Heart right ventricle (tissue), 16 donors: ENCODE measurements at regions not wholly inside any gene's neighbourhood (a gene's known extent, or its start where the extent isn't known, plus 50 kb on each side); places are given as distances from the start of the nearest gene placed in this dataset.
"Not testable (repeated sequence)": the region's sequence is repeated elsewhere in the genome, so short reads cannot be mapped to it uniquely, and the experiment has no call there.

Experiments used
- ATAC-seq, 8 donors: fragments of 200-7000 bp; cut with Tn5 transposase; one replicate each; pipeline ENCODE4 v1.9.1; 2020; ENCODE audit warnings: mild to moderate bottlenecking in 8 of 8, moderate library complexity in 8 of 8, moderate number of reproducible peaks in 1 of 8
- DNase-seq, 2 donors: peaks; one replicate each; pipeline ENCODE4 v3.0.0-alpha.2; 2020
- H3K27ac ChIP-seq, 10 donors: fragments of 200-600 bp; sonication (generic) in 2 of 10; one replicate each; pipeline versions ENCODE4 v1.5.0 to v1.8.0; 2020 to 2022; ENCODE audit warnings: mild to moderate bottlenecking in 3 of 10
- H3K27me3 ChIP-seq, 7 donors: fragments of 200-600 bp; one replicate each; pipeline ENCODE4 v1.8.0; 2021 to 2022; ENCODE audit warnings: mild to moderate bottlenecking in 2 of 7
- H3K36me3 ChIP-seq, 9 donors: fragments of 200-600 bp; sonication (generic) in 1 of 9; one replicate each; pipeline versions ENCODE4 v1.5.0 to v1.8.0; 2020 to 2022; ENCODE audit warnings: mild to moderate bottlenecking in 2 of 9
- H3K4me1 ChIP-seq, 9 donors: fragments of 200-600 bp; sonication (generic) in 1 of 9; one replicate each; pipeline versions ENCODE4 v1.5.0 to v1.8.0; 2020 to 2022; ENCODE audit warnings: mild to moderate bottlenecking in 4 of 9
- H3K4me3 ChIP-seq, 10 donors: fragments of 200-600 bp; sonication (generic) in 2 of 10; one replicate each; pipeline versions ENCODE4 v1.5.0 to v1.8.0; 2020 to 2022; ENCODE audit warnings: mild to moderate bottlenecking in 7 of 10, moderate library complexity in 2 of 10
- H3K9me3 ChIP-seq, 11 donors: fragments of 200-600 bp in 10 of 11; sonication (generic) in 2 of 11; one replicate each; pipeline versions ENCODE4 v1.5.0 to v1.8.0; 2013 to 2022; ENCODE audit warnings: mild to moderate bottlenecking in 2 of 11, control low read depth in 1 of 11, moderate library complexity in 1 of 11
- WGBS, 2 donors: extraction: QIAGEN DNeasy Blood & Tissue Kit; methylation state at CpG; one replicate each; pipeline ENCODE4 v1.1.7; 2013; ENCODE audit warnings: inconsistent platforms in 1 of 2; 5-methylcytosine and 5-hydroxymethylcytosine counted together
- intact Hi-C, 10 donors: fragments of 100-400 bp; cut with DNase I; formaldehyde crosslinking; loops; one replicate each; pipeline versions ENCODE4 v1.11.1 to v1.14.2; 2022
- donor health status: Arrhythmogenic right ventricular cardiomyopathy.
- donor health status: ischemic (EF 13 %, LVEDD 7.1; RV severe dilation, severe dysfunction).
- donor health status: healthy with polysubstance abuse.
- donor health status: DM: no; HTN: yes; CAD: no.
- donor health status: DM: no; HTN: no; CAD: no.
- donor health status: ischemic (EF 25% LVEDD 6.9; RV normal size, moderate dysfunction).
- donor health status: ischemic (EF 25% LVEDD 5.7; RV mildly dilated, moderate dysfunction).
- donor health status: healthy.
- donor health status: DM: yes; HTN: yes; CAD: no.
- donor health status: Ischemic cardiomyopathy.
- donor health status: ischemic (EF 35%, LVEDD 5.7; RV mildly dilated, moderate dysfunction).
- donor health status: nonischemic (EF 11% LVEDD 7.7; RV severe dilation, severe dysfunction).
- donor health status: DM: yes; HTN: yes; CAD: no.
- donor health status: PGD.
- donor health status: ischemic (EF 29% LVEDD 5.4; RV normal size, mild dysfunction).
- donor health status: nonischemic (EF 23%, LVEDD 6.1; RV moderate dilation, normal function).

- H3K36me3 ChIP-seq, H3K9me3 ChIP-seq, H3K27me3 ChIP-seq: not testable (repeated sequence)
- Histone ChIP-seq H3K27ac (peak overlapping the region; percentile 58 to 85 (median 76)), H3K4me1 (peaks cover 0 to 14% (median 10%) of the 10 kb centered on the region in 9 donors), H3K4me3 (peak overlapping the region; percentile 61 to 78 (median 74))
- 0 to 1% methylated on average over 56 to 66 of the region's 66 CpGs for WGBS, 2 donors
- ATAC-seq: peak; percentile 100
- intact Hi-C loops: loop anchor here in 1 of 10 donors (10.0 kb wide), 1 partner anchor 171 kb away; the partner anchor contains the start of gene TBX10
- DNase-seq: peak; percentile 98 to 99
Measured at GRCh38 chr11:67805253-67806126, 131.1 kb upstream of the ALDH3B2 start.

GRCh38 chr11:67804435-67805252 lies 130.2 kb upstream of the ALDH3B2 start:
- peak in 1 of 2 donors; percentile 11 for DNase-seq
- not testable (repeated sequence) for H3K9me3 ChIP-seq, H3K27me3 ChIP-seq, ATAC-seq, H3K36me3 ChIP-seq
- Histone ChIP-seq H3K4me3 (peak overlapping the region; percentile 61 to 78 (median 74)), H3K27ac (peak overlapping the region in 9 of 10 donors; percentile 21 to 85 (median 66)), H3K4me1 (peaks cover 0 to 14% (median 10%) of the 10 kb centered on the region in 9 donors)
- intact Hi-C loops: loop anchor here in 1 of 10 donors (10.0 kb wide), 1 partner anchor 170 kb away; the partner anchor contains the start of gene TBX10
- 3 to 5% methylated on average over 44 to 46 of the region's 47 CpGs for WGBS, 2 donors

- not testable (repeated sequence) for ATAC-seq, H3K9me3 ChIP-seq, H3K36me3 ChIP-seq, H3K4me3 ChIP-seq, H3K27me3 ChIP-seq, DNase-seq, H3K27ac ChIP-seq
- WGBS, 2 donors: 79% methylated on average over 4 of the region's 4 CpGs
- H3K4me1 ChIP-seq: peaks cover 0 to 14% (median 10%) of the 10 kb centered on the region in 9 donors
- intact Hi-C loops: loop anchor here in 1 of 10 donors (10.0 kb wide), 1 partner anchor 169 kb away; the partner anchor contains the start of gene TBX10
Measured at GRCh38 chr11:67803519-67803918, 129.1 kb upstream of the ALDH3B2 start.

GRCh38 chr11:67803055-67803454 lies 128.6 kb upstream of the ALDH3B2 start:
- ATAC-seq, H3K4me3 ChIP-seq, DNase-seq, H3K27me3 ChIP-seq, H3K27ac ChIP-seq, H3K9me3 ChIP-seq, H3K36me3 ChIP-seq: not testable (repeated sequence)
- peaks cover 0 to 14% (median 10%) of the 10 kb centered on the region in 9 donors for H3K4me1 ChIP-seq
- intact Hi-C loops: loop anchor here in 1 of 10 donors (10.0 kb wide), 1 partner anchor 168 kb away; the partner anchor contains the start of gene TBX10
- 50 to 58% methylated on average over 7 of the region's 7 CpGs for WGBS, 2 donors

- not testable (repeated sequence) for H3K27me3 ChIP-seq, H3K27ac ChIP-seq, H3K4me3 ChIP-seq, H3K36me3 ChIP-seq, ATAC-seq, H3K9me3 ChIP-seq, DNase-seq
- 83 to 88% methylated on average over 3 to 4 of the region's 4 CpGs for WGBS, 2 donors
- intact Hi-C loops: loop anchor here in 1 of 10 donors (10.0 kb wide), 1 partner anchor 168 kb away; the partner anchor contains the start of gene TBX10
- peaks cover 0 to 14% (median 10%) of the 10 kb centered on the region in 9 donors for H3K4me1 ChIP-seq
Measured at GRCh38 chr11:67802623-67803022, 128.2 kb upstream of the ALDH3B2 start.

GRCh38 chr11:67801397-67801796 lies 127.0 kb upstream of the ALDH3B2 start:
- ATAC-seq, DNase-seq, H3K36me3 ChIP-seq, H3K4me3 ChIP-seq, H3K9me3 ChIP-seq, H3K4me1 ChIP-seq, H3K27ac ChIP-seq, H3K27me3 ChIP-seq: not testable (repeated sequence)
- WGBS, 2 donors: 87 to 88% methylated on average over 6 of the region's 6 CpGs
- intact Hi-C loops: loop anchor here in 1 of 10 donors (10.0 kb wide), 1 partner anchor 167 kb away; the partner anchor contains the start of gene TBX10

- H3K36me3 ChIP-seq, ATAC-seq, H3K9me3 ChIP-seq, H3K4me1 ChIP-seq, H3K27me3 ChIP-seq, H3K27ac ChIP-seq, H3K4me3 ChIP-seq, DNase-seq: not testable (repeated sequence)
- 78 to 86% methylated on average over 11 of the region's 11 CpGs for WGBS, 2 donors
- intact Hi-C loops: loop anchor here in 1 of 10 donors (10.0 kb wide), 1 partner anchor 166 kb away; the partner anchor contains the start of gene TBX10
Measured at GRCh38 chr11:67800591-67800990, 126.2 kb upstream of the ALDH3B2 start.
